ENCODE measurements at regions not wholly inside any gene's neighbourhood (a gene's known extent, or its start where the extent isn't known, plus 50 kb on each side); places are given as distances from the start of the nearest gene placed in this dataset.

DNA sequence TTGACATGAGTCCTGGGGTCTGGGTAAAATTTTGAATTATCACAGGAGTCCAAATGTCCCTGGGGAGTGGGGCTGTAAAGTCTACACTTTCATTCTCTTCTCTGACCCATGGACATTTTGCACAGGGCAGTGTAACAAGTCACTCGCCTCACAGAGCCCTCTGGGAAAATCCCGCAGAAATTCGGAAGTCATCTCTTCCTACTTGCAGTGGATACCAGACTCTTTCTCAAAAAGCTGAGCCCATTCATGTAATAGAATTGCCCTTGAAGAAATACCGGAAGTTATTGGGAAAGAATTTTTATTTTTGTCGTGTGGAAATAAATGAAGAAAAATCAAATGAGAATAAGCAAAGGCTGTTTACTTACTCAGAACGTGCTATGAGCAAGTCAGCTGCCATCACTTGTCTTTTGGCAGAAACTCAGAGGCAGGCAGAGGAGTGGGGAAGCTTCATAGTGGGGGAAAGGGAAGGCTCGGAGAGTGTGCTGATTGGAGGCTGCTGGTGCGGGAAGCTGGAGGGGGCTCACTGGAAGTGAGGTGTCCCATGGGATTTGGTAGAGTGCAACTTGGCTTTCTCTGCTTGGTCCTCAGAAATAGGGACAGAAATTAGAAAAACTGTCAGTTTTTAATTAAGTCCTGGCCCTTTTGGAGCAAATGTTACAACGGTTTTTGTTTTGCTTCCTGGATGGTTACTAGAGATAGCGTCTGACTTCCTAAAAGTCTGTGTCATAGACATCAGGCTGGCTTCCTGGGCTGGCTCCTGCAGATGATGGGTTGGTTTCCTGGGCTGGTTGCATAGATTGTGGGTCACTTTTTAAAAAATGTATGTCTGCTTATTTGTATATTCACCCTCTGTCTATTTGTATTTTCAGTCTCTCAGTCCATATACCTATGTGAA lies 79.8 kb upstream of the EEF1E1 start:
- TF ChIP-seq POLR2AphosphoS5 (IDR thresholded peaks at IDR 0.05; ENCODE audit: low read depth, low read length) (no peak), TAF1 (IDR thresholded peaks at IDR 0.05; ENCODE audit: borderline replicate concordance, low read depth, low read length) (no peak)
